SKM-1 (cell line): ENCODE measurements at regions not wholly inside any gene's neighbourhood (a gene's known extent, or its start where the extent isn't known, plus 50 kb on each side); places are given as distances from the start of the nearest gene placed in this dataset.

Experiments used
- DNase-seq: peaks from one replicate; lab custom pipeline; 2025; ENCODE audit not compliant: unreplicated experiment; lab: John Stamatoyannopoulos, UW

GRCh38 chr2:51472300-51472699 is 440.4 kb upstream of the NRXN1 start:
- DNase-seq, result no peak

- no peak for DNase-seq
Measured at GRCh38 chr2:51469102-51469501, 437.2 kb upstream of the NRXN1 start.

GRCh38 chr2:51465326-51465725 is 433.4 kb upstream of the NRXN1 start:
- DNase-seq, result no peak

- DNase-seq, result no peak
Measured at GRCh38 chr2:51454177-51454576, 422.2 kb upstream of the NRXN1 start.

- no peak for DNase-seq
Measured at GRCh38 chr2:51448911-51449310, 417.0 kb upstream of the NRXN1 start.

GRCh38 chr2:51441786-51442185 is 409.9 kb upstream of the NRXN1 start:
- DNase-seq, result no peak

GRCh38 chr2:51424418-51424817 is 392.5 kb upstream of the NRXN1 start:
- DNase-seq, result no peak

- no peak for DNase-seq
Measured at GRCh38 chr2:51420511-51420910, 388.6 kb upstream of the NRXN1 start.

GRCh38 chr2:51413726-51414125 is 381.8 kb upstream of the NRXN1 start:
- DNase-seq, result no peak

GRCh38 chr2:51410331-51410730 is 378.4 kb upstream of the NRXN1 start:
- DNase-seq, result no peak

GRCh38 chr2:51409920-51410319 is 378.0 kb upstream of the NRXN1 start:
- no peak for DNase-seq

- DNase-seq, result no peak
Measured at GRCh38 chr2:51404226-51404625, 372.3 kb upstream of the NRXN1 start.

GRCh38 chr2:51401546-51401945 is 369.6 kb upstream of the NRXN1 start:
- no peak for DNase-seq

GRCh38 chr2:51387235-51387634 is 355.3 kb upstream of the NRXN1 start:
- DNase-seq, result no peak

GRCh38 chr2:51379997-51380396 is 348.1 kb upstream of the NRXN1 start:
- no peak for DNase-seq

- DNase-seq, result no peak
Measured at GRCh38 chr2:51368250-51368649, 336.3 kb upstream of the NRXN1 start.

GRCh38 chr2:51350100-51350499 is 318.2 kb upstream of the NRXN1 start:
- DNase-seq, result no peak

GRCh38 chr2:51344886-51345285 is 313.0 kb upstream of the NRXN1 start:
- DNase-seq, result no peak

GRCh38 chr2:51335087-51336058 is 303.4 kb upstream of the NRXN1 start:
- no peak for DNase-seq

GRCh38 chr2:51329512-51329911 is 297.6 kb upstream of the NRXN1 start:
- DNase-seq, result no peak

GRCh38 chr2:51324051-51324450 is 292.1 kb upstream of the NRXN1 start:
- no peak for DNase-seq

- no peak for DNase-seq
Measured at GRCh38 chr2:51322613-51323012, 290.7 kb upstream of the NRXN1 start.

- no peak for DNase-seq
Measured at GRCh38 chr2:51304311-51304710, 272.4 kb upstream of the NRXN1 start.
